HEK293T (cell line): ENCODE measurements at regions not wholly inside any gene's neighbourhood (a gene's known extent, or its start where the extent isn't known, plus 50 kb on each side); places are given as distances from the start of the nearest gene placed in this dataset.

ENCODE experiments used
- CTCF ChIA-PET: fragments of 350-600 bp; formaldehyde crosslinking; extraction: SDS; loops from one replicate; lab custom pipeline; 2021; ENCODE audit warnings: antibody characterized with exemption, inconsistent platforms; lab: Yijun Ruan, JAX
- POLR2A ChIA-PET: fragments of 350-600 bp; formaldehyde crosslinking; extraction: SDS; loops from one replicate; lab custom pipeline; 2020; ENCODE audit warnings: antibody characterized with exemption, inconsistent platforms; lab: Yijun Ruan, JAX
- DNase-seq: peaks from one replicate; pipeline ENCODE4 v3.0.0; 2012; ENCODE audit warnings: mixed read lengths; ENCODE audit errors: extremely low spot score
- ARNT ChIP-seq: fragments of 450-650 bp; IDR thresholded peaks from 2 replicates; pipeline ENCODE4 v1.6.1; 2017; ENCODE audit warnings: mild to moderate bottlenecking
- BHLHE40 ChIP-seq: fragments of 450-650 bp; IDR thresholded peaks from 2 replicates; pipeline ENCODE4 v1.6.1; 2016; ENCODE audit warnings: mild to moderate bottlenecking, moderate library complexity, borderline replicate concordance
- CTBP1 ChIP-seq: fragments of 450-650 bp; IDR thresholded peaks from 2 replicates; pipeline ENCODE4 v1.6.1; 2016; ENCODE audit warnings: borderline replicate concordance
- ELF4 ChIP-seq: fragments of 450-650 bp; IDR thresholded peaks from 2 replicates; pipeline ENCODE4 v1.6.1; 2017; ENCODE audit warnings: antibody characterized with exemption
- FOXA1 ChIP-seq: fragments of 450-650 bp; IDR thresholded peaks from 2 replicates; pipeline ENCODE4 v1.6.1; 2016; ENCODE audit warnings: mild to moderate bottlenecking
- FOXK2 ChIP-seq: fragments of 450-650 bp; IDR thresholded peaks from 2 replicates; pipeline ENCODE4 v1.6.1; 2016; ENCODE audit warnings: mild to moderate bottlenecking
- FOXM1 ChIP-seq: fragments of 450-650 bp; IDR thresholded peaks from 2 replicates; pipeline ENCODE4 v1.6.1; 2017; ENCODE audit warnings: mild to moderate bottlenecking, borderline replicate concordance
- HDGF ChIP-seq: fragments of 450-650 bp; IDR thresholded peaks from 2 replicates; pipeline ENCODE4 v1.6.1; 2017; ENCODE audit warnings: antibody characterized with exemption, borderline replicate concordance
- L3MBTL2 ChIP-seq: fragments of 450-650 bp; conservative IDR thresholded peaks from 2 replicates; pipeline ENCODE4 v1.6.1; 2016; ENCODE audit warnings: mild to moderate bottlenecking
- LEF1 ChIP-seq: fragments of 450-650 bp; IDR thresholded peaks from 2 replicates; pipeline ENCODE4 v1.6.1; 2017; ENCODE audit warnings: mild to moderate bottlenecking, borderline replicate concordance
- NFRKB ChIP-seq: fragments of 450-650 bp; IDR thresholded peaks from 2 replicates; pipeline ENCODE4 v1.6.1; 2016; ENCODE audit warnings: mild to moderate bottlenecking, moderate library complexity
- PKNOX1 ChIP-seq: fragments of 450-650 bp; IDR thresholded peaks from 2 replicates; pipeline ENCODE4 v1.6.1; 2016
- SP1 ChIP-seq: fragments of 450-650 bp; IDR thresholded peaks from 2 replicates; pipeline ENCODE4 v1.6.1; 2017
- SUZ12 ChIP-seq: fragments of 450-650 bp; IDR thresholded peaks from 2 replicates; pipeline ENCODE4 v1.6.1; 2016; ENCODE audit warnings: mild to moderate bottlenecking
- TARDBP ChIP-seq: fragments of 450-650 bp; IDR thresholded peaks from 2 replicates; pipeline ENCODE4 v1.6.1; 2016
- ZNF384 ChIP-seq: fragments of 450-650 bp; IDR thresholded peaks from 2 replicates; pipeline ENCODE4 v1.6.1; 2016

- TF ChIP-seq SUZ12 (no peak), SP1 (no peak), L3MBTL2 (no peak), BHLHE40 (no peak), ZNF384 (no peak), ELF4 (no peak), PKNOX1 (no peak)
- CTCF ChIA-PET = no interaction called here
- DNase-seq = no peak
- POLR2A ChIA-PET = no interaction called here
Measured at GRCh38 chr11:116582571-116582970, 190.2 kb downstream of the BUD13 start.

- CTCF ChIA-PET = no interaction called here
- no peak for DNase-seq
- TF ChIP-seq SP1 (no peak), FOXM1 (no peak), TARDBP (no peak), CTBP1 (no peak)
- POLR2A ChIA-PET = no interaction called here
Measured at GRCh38 chr11:116581349-116581748, 191.4 kb downstream of the BUD13 start.

GRCh38 chr11:116580799-116581198, 192.0 kb downstream of the BUD13 start:
- POLR2A ChIA-PET = no interaction called here
- no peak for DNase-seq
- CTCF ChIA-PET = no interaction called here
- TF ChIP-seq HDGF (no peak), TARDBP (no peak), NFRKB (no peak), BHLHE40 (no peak), SUZ12 (no peak), FOXK2 (no peak), PKNOX1 (no peak), FOXM1 (no peak), ARNT (no peak), ZNF384 (no peak), FOXA1 (no peak), LEF1 (no peak), CTBP1 (no peak), L3MBTL2 (no peak), SP1 (no peak), ELF4 (no peak)

GRCh38 chr11:116579857-116580727, 192.7 kb downstream of the BUD13 start:
- no peak for DNase-seq
- TF ChIP-seq BHLHE40 (no peak), NFRKB (no peak), FOXM1 (no peak), HDGF (no peak), FOXK2 (no peak), FOXA1 (no peak), ZNF384 (no peak), LEF1 (no peak), CTBP1 (no peak), TARDBP (no peak), SUZ12 (no peak), SP1 (no peak)
- ChIA-PET CTCF (no interaction called here), POLR2A (no interaction called here)

- ChIA-PET POLR2A (no interaction called here), CTCF (no interaction called here)
- DNase-seq = no peak
Measured at GRCh38 chr11:116579031-116579653, 193.6 kb downstream of the BUD13 start.

More at GRCh38 chr11:116579031-116579653, 193.6 kb downstream of the BUD13 start:
- no peak for TF ChIP-seq SP1
- TF ChIP-seq NFRKB = no peak
- TF ChIP-seq ELF4 = no peak
- TF ChIP-seq PKNOX1 = no peak
- TF ChIP-seq ZNF384 = no peak
- TF ChIP-seq BHLHE40 = no peak
- TF ChIP-seq HDGF = no peak
- TF ChIP-seq CTBP1 = no peak
- TF ChIP-seq SUZ12 = no peak
- TF ChIP-seq FOXM1 = no peak
- TF ChIP-seq TARDBP = no peak
- no peak for TF ChIP-seq FOXK2
- TF ChIP-seq ARNT = no peak
- TF ChIP-seq LEF1 = no peak
- no peak for TF ChIP-seq FOXA1
- TF ChIP-seq L3MBTL2 = no peak
